Ascending aorta (tissue), 2 donors: ENCODE measurements at regions not wholly inside any gene's neighbourhood (a gene's known extent, or its start where the extent isn't known, plus 50 kb on each side); places are given as distances from the start of the nearest gene placed in this dataset.

ENCODE experiments used
- DNase-seq, 2 donors: peaks; one replicate each; pipeline ENCODE4 v3.0.0-alpha.2; 2019; ENCODE audit warnings: low spot score in 2 of 2
- H3K27ac ChIP-seq, 2 donors: fragments of 200-600 bp; sonication (generic); one replicate each; pipeline ENCODE4 v1.5.1; 2016 to 2017; ENCODE audit warnings: mild to moderate bottlenecking in 1 of 2
- H3K27me3 ChIP-seq: fragments of 200-600 bp; sonication (generic); one replicate; pipeline ENCODE4 v1.5.1; 2017
- H3K36me3 ChIP-seq, 2 donors: fragments of 200-600 bp; sonication (generic); one replicate each; pipeline ENCODE4 v1.5.1; 2016
- H3K4me1 ChIP-seq, 2 donors: fragments of 200-600 bp; sonication (generic); one replicate each; pipeline ENCODE4 v1.5.1; 2016 to 2017; ENCODE audit warnings: mild to moderate bottlenecking in 1 of 2
- H3K4me3 ChIP-seq, 2 donors: fragments of 200-600 bp; sonication (generic); one replicate each; pipeline ENCODE4 v1.5.1; 2016 to 2017; ENCODE audit warnings: mild to moderate bottlenecking in 1 of 2
- H3K9me3 ChIP-seq, 2 donors: fragments of 200-600 bp; sonication (generic); one replicate each; pipeline ENCODE4 v1.5.1; 2016
- CTCF ChIP-seq, 3 experiments: fragments of 200-600 bp in 2 of 3; fragments of 450-650 bp in 1 of 3; sonication (generic) in 2 of 3; IDR thresholded peaks; one replicate each; pipeline ENCODE4 v1.5.1; 2016 to 2019; ENCODE audit warnings: antibody characterized with exemption in 3 of 3, mild to moderate bottlenecking in 1 of 3, moderate library complexity in 1 of 3
- intact Hi-C: fragments of 100-400 bp; cut with DNase I; formaldehyde crosslinking; loops from one replicate; pipeline ENCODE4 v1.15.1; 2023

DNA sequence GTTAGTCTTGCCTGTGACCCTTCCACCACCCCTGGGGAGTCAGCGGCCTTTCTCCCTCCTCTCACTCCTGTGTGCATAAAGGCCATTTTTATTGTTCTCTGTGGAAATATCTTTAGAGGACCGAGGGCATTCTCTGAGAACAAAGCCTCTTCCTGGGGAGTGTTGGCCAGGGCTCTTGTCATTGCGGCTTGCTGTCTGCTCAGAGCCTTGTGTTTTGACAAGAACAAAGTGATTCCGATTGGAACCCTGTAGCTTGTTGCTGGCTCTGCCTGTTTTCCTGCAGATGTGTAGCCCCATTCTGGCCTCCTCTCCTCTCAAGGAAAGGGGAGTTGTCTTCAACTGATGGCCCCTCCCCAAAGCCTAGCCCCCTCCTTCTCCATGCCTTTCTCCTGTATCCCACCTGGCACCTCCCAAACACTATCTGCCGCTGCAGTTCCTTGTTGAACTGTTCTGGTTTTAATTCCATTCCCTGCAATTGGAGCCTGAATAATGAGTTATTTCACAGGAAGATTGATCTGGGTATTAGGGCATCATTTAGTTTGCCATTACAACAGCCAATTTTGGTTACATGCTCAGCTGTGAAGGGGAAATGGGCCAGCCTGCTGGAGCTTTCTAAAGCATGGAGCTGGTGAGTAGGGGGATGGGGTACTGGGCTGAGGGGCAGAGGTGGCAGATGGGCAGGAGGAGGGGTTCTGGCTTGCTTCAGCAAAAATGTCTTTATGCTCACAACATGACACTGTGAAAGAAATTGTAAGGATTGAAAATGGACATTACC lies 252.5 kb downstream of the LRFN2 start:
- Histone ChIP-seq H3K4me3 (no peak overlapping the region), H3K9me3 (no peaks in the 10 kb centered on the region), H3K27me3 (no peaks in the 10 kb centered on the region), H3K27ac (no peak overlapping the region), H3K4me1 (no peaks in the 10 kb centered on the region), H3K36me3 (no peaks in the 10 kb centered on the region)
- no peak for TF ChIP-seq CTCF (IDR thresholded peaks at IDR 0.05)
- intact Hi-C loops, result no loop called here
- no peak for DNase-seq

DNA sequence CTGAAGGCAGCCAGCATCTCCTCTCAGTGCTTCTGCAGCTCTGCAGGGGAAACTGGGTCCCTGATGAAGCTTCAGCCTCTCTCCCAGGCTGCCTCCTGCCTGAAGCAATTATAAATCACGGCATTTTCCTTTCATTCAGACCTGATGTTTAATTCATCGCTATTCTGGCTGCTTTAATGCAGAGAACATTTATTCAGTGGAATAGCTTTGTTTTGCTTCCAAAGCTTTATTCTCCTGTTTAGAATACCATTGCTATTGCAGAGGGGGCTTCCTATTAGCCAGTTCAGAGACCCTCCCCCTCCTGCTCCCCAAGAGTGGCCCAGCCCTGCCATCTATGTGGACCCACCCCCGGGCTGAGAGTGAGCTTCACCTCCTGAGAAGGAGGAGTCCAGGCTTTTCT lies 255.6 kb downstream of the LRFN2 start:
- no peaks in the 10 kb centered on the region for H3K27me3 ChIP-seq

DNA sequence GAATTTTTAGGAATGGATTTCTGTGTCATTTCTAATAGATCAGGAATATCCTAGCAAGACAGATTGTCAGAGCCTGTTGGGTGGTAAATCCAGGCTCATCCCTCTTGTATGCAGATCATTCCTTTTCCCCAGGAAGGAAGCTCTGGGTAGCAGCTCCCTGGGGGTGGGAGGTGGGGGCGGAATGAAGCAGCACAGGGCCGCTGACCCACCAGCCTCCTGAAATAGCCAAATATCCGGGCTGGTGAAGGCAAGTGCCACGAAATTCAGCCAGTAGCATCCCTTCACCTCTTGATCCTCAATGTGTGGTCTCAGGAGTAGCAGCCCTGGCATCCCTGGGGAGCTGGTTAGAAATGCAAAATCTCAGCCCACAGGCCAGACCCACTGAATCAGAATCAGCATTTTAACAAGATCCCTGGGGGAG lies 256.9 kb downstream of the LRFN2 start:
- intact Hi-C loops, result no loop called here
- Histone ChIP-seq H3K4me1 (no peaks in the 10 kb centered on the region), H3K27ac (no peak overlapping the region), H3K27me3 (no peaks in the 10 kb centered on the region), H3K4me3 (no peak overlapping the region), H3K36me3 (no peaks in the 10 kb centered on the region), H3K9me3 (no peaks in the 10 kb centered on the region)
- no peak for DNase-seq
- no peak for TF ChIP-seq CTCF (IDR thresholded peaks at IDR 0.05)

More for the DNA sequence above, 255.6 kb downstream of the LRFN2 start:
- intact Hi-C loops, result no loop called here
- H3K4me3 ChIP-seq, result no peak overlapping the region
- DNase-seq, result no peak
- H3K27ac ChIP-seq, result no peak overlapping the region
- H3K9me3 ChIP-seq, result no peaks in the 10 kb centered on the region
- no peaks in the 10 kb centered on the region for H3K4me1 ChIP-seq
- H3K36me3 ChIP-seq, result no peaks in the 10 kb centered on the region
- TF ChIP-seq CTCF (IDR thresholded peaks at IDR 0.05), result no peak

- DNase-seq, result no peak
- H3K27me3 ChIP-seq, result no peaks in the 10 kb centered on the region
- no peaks in the 10 kb centered on the region for H3K4me1 ChIP-seq
- H3K36me3 ChIP-seq, result no peaks in the 10 kb centered on the region
- intact Hi-C loops, result no loop called here
- no peak overlapping the region for H3K27ac ChIP-seq
- no peak overlapping the region for H3K4me3 ChIP-seq
- no peaks in the 10 kb centered on the region for H3K9me3 ChIP-seq
- no peak for TF ChIP-seq CTCF (IDR thresholded peaks at IDR 0.05)
Measured at GRCh38 chr6:40328986-40329545, 258.1 kb downstream of the LRFN2 start.

DNA sequence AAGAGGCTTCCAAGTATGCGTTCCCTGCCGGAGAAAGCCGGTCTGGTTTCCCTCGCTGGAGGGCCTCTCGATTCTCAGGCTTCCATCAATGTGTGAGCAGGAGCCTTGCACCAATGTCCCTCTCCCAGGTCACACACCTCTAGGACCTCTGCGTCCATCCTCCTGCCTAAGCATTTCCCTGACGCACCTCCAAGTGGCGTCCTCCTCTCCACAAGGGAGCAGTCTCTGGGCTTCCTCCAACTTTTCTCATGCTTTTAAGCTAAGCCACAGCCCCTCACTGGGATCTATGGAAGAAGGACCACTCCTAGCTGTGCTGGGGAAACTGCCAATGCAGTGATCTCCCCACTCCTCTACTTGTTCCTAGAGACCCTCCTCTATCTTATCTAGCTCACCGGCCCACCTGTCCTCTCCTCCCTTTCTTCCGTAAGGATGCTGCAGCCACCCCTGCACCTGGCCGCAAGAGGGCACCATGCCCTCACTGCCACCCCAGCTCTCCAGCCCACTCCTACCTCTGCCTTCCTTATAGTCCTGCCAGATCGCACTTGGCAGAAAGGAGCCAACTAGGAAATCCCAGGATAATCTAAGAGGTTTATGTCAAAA lies 258.7 kb downstream of the LRFN2 start:
- Histone ChIP-seq H3K9me3 (no peaks in the 10 kb centered on the region), H3K27me3 (no peaks in the 10 kb centered on the region), H3K4me1 (no peaks in the 10 kb centered on the region), H3K36me3 (no peaks in the 10 kb centered on the region), H3K4me3 (no peak overlapping the region), H3K27ac (no peak overlapping the region)
- intact Hi-C loops, result no loop called here
- TF ChIP-seq CTCF (IDR thresholded peaks at IDR 0.05), result no peak
- DNase-seq, result no peak
